ENCODE measurements at regions not wholly inside any gene's neighbourhood (a gene's known extent, or its start where the extent isn't known, plus 50 kb on each side); places are given as distances from the start of the nearest gene placed in this dataset.

GRCh38 chr14:65794674-65795279 lies 382.2 kb downstream of the FUT8 start:
- no peak for DNase-seq

- no peak for DNase-seq
Observed at GRCh38 chr14:65798216-65798615, 385.7 kb downstream of the FUT8 start.

GRCh38 chr14:65800694-65801093 lies 388.2 kb downstream of the FUT8 start:
- no peak for DNase-seq

DNA sequence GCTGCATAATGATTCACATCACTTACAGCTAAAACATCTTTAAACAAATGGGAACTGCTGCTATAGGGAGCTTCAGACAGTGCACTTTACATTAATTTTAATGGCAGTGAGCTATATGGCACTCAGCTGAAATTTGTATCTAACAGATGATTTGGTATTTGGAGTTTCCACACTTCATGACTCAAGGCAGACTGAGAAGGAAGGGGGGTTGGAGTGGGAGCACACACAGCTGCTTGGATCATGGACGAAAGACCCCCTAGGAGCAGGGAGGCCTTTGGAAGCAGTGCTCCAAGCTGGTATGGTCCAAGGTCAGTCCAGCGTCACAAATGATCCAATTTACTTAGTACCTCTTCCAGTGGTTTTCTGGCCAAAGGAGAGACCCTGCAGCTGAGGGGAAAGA lies 389.7 kb downstream of the FUT8 start:
- no peak for DNase-seq

GRCh38 chr14:65803885-65804284 lies 391.4 kb downstream of the FUT8 start:
- no peak for DNase-seq

DNA sequence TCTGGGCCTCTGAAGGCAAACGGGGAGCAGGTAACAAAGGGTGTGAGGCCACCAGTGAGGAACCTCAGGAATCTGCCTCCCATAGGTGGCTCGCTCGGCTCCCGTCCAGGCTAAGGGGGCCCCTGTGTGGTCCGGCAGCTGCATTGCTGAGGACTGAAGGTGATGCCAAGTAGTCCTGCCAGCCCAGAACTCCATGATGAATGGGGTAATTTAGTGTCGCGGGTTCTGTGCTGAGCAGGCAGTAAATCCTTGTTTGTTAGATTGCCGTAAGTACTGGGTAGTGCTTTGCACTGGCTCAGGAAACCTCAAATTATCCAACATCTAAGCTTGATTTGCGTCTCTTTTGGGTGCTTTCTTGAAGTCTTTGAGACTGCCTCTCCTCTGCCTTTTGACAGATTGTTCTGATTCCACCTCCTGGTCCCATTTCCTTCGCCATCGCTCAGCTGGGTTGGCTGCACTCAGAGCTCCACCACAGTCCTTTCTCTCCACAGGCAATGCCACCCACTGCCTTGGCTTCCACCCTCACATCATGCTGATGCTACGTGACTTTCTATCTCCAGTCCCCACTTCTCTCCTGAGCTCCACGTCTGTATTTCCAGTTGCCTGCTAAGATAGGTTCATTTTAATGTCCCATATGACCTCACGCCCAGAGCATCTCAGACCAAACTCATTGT lies 392.0 kb downstream of the FUT8 start:
- DNase-seq = no peak

GRCh38 chr14:65805113-65805473 lies 392.6 kb downstream of the FUT8 start:
- no peak for DNase-seq

- DNase-seq = no peak
Observed at GRCh38 chr14:65808390-65808789, 395.9 kb downstream of the FUT8 start.

DNA sequence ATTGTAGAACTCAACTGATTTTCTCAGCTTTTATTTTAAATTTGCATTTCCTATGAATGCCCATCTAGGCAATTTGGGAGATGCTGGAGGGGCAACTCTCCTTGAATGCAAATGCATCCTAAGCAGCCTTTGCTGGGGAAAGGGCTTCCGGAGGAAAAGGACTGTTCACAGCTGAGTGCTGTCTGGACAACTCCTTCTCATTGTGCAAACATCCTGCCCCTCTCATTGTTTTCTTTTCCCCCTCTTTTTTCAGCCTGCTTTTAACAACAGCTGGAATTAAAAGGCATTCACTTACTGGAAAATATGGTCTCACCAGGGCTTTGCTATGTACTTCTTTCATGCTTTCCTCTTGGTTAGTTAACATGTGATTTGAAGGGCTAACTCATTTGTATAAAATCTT lies 397.8 kb downstream of the FUT8 start:
- DNase-seq = no peak

DNA sequence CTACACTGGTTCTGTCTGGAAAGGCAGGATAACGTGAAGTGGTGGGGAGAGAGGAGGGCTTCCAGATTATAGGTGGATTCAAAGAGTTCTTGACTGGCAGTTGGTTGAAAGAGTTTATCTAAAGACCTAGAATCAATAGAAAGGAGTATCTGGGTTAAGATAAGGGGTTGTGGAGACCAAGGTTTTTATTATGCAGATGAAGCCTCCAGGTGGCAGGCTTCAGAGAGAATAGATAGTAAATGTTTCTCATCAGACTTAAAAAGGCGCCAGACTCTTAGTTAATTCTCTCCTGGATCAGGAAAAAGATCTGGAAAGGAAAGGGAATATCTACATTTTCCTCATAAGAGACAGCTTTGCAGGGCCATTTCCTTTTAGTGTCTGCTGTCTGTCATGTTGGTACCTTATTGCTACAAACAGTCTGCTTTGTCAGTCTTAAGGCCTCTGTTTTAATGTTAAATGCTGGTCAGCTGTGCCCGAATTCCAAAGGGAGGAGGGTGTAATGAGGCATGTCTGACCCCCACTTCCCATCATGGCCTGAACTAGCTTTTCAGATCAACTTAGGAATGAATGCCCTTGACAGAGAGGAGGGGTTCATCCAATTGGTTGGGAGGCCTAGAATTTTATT lies 401.3 kb downstream of the FUT8 start:
- no peak for DNase-seq

GRCh38 chr14:65815127-65815526 lies 402.6 kb downstream of the FUT8 start:
- no peak for DNase-seq

GRCh38 chr14:65817011-65817410 lies 404.5 kb downstream of the FUT8 start:
- DNase-seq = no peak

DNA sequence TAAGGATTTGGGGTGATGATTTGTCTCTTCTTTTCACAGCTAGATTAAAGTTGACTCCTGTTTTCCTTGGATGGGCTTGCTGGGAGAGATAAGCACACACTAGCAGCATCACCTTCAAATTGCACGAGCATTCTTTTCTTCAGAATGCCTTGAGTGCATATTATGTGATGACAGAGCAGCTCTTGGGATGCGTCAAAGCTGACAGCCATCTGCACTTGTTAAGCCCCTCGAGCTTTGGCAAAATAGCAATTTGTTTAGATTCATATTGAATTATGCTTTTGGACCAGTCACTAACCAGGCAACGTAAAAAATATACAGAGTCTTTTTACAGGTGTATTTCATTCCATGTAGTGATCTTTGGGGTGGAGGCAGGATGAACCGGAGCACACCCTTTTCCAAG lies 407.0 kb downstream of the FUT8 start:
- no peak for DNase-seq

DNA sequence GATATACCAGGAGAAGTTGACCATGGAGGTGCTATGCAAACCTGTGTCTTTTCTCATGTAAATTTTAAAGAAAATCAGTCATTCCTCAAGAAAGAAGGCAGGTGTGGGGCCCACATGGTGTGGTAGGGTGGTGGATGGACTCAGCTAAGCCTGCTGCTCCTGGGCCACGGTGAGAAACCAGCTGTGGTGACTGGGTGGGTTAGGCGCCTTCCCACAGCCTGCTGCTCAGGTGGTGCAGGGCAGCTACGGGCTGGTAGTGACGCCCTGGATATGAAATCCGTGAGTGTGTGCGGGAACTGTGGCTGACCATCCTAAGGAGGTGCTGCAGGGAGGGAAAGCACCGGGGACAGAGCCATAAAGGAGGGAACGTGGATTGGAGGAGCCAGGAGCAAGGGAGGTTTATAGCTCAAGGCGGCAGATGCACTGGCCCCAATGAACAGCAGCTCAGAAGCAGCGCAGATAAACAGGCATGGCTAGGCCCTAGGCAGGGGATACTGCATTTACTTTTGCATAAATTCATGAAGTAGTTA lies 408.8 kb downstream of the FUT8 start:
- DNase-seq = no peak

- DNase-seq = peak; percentile 89
Observed at GRCh38 chr14:65824285-65824977, 411.9 kb downstream of the FUT8 start.

DNA sequence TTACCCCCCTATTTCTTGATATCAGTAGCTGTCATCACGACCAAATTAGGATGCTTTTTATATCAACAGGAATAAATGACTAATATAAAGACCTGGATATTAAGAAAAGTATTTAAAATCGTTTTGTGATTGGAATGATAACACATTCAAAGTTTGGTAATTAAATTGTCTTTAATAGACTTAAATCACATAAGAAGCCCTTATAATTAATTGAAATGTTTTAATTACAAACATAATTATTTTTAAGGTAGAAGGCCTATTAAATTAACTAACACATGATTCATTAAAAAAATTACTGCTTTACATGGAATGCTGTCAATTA lies 412.4 kb downstream of the FUT8 start:
- DNase-seq = no peak

- DNase-seq = no peak
Observed at GRCh38 chr14:65826946-65827345, 414.4 kb downstream of the FUT8 start.

DNA sequence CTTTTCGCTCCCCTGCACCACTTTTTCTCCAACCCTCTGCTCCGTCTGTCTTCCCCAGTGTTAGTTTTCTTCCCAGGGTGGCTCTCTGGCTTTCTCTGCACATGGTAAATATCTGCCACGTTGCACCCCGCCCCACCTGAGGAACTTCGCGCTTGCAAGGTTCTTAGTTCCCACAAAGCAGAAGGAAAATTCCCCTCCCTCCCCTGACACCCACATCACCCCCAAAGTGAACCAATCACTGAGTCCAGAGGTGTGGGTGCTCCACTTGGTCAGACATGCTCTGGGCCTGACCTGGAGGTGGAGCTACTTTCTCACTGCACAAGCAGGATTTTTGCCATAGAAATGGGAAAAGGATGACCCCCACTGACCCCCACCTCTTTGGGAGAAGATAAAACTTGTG lies 415.0 kb downstream of the FUT8 start:
- DNase-seq = no peak

- no peak for DNase-seq
Observed at GRCh38 chr14:65828396-65828795, 415.9 kb downstream of the FUT8 start.

- DNase-seq = peak; percentile 23
Observed at GRCh38 chr14:65832431-65833266, 420.1 kb downstream of the FUT8 start.

- DNase-seq = no peak
Observed at GRCh38 chr14:65833267-65833880, 420.8 kb downstream of the FUT8 start.

GRCh38 chr14:65834051-65834450 lies 421.5 kb downstream of the FUT8 start:
- DNase-seq = no peak

- DNase-seq = no peak
Observed at GRCh38 chr14:65834812-65835211, 422.3 kb downstream of the FUT8 start.
